Stomach (tissue), 8 donors: ENCODE measurements at regions not wholly inside any gene's neighbourhood (a gene's known extent, or its start where the extent isn't known, plus 50 kb on each side); places are given as distances from the start of the nearest gene placed in this dataset.

ENCODE experiments used
- DNase-seq, 2 donors: peaks; one replicate each; pipeline versions ENCODE4 v3.0.0 to v3.0.0-alpha.2; 2013 to 2019
- H3K27ac ChIP-seq, 5 donors: fragments of 200-600 bp in 4 of 5; sonication (generic) in 4 of 5; one replicate each; pipeline ENCODE4 v1.5.1; 2013 to 2019; ENCODE audit warnings: mild to moderate bottlenecking in 1 of 5, moderate library complexity in 1 of 5
- H3K27me3 ChIP-seq, 3 donors: fragments of 200-600 bp; sonication (generic); one replicate each; pipeline ENCODE4 v1.5.1; 2017 to 2019; ENCODE audit warnings: mixed run types in 1 of 3
- H3K36me3 ChIP-seq, 4 donors: fragments of 200-600 bp; sonication (generic); 1 replicate in 3 of 4; 2 replicates in 1 of 4; pipeline ENCODE4 v1.5.1; 2016 to 2019
- H3K4me1 ChIP-seq, 4 donors: fragments of 200-600 bp; sonication (generic); one replicate each; pipeline ENCODE4 v1.5.1; 2016 to 2019
- H3K4me3 ChIP-seq, 4 donors: fragments of 200-600 bp; sonication (generic) in 3 of 4; one replicate each; pipeline ENCODE4 v1.5.1; 2016 to 2019; ENCODE audit warnings: mild to moderate bottlenecking in 1 of 4
- H3K9me3 ChIP-seq, 4 donors: fragments of 200-600 bp; sonication (generic); one replicate each; pipeline ENCODE4 v1.5.1; 2016 to 2019
- CTCF ChIP-seq, 7 experiments: fragments of 450-650 bp in 4 of 7; fragments of 200-600 bp in 3 of 7; sonication (generic) in 3 of 7; IDR thresholded peaks; one replicate each; pipeline ENCODE4 v1.5.1; 2016 to 2019; ENCODE audit warnings: antibody characterized with exemption in 7 of 7, control low read depth in 2 of 7, mild to moderate bottlenecking in 1 of 7
- EP300 ChIP-seq: sonication (generic); formaldehyde crosslinking; IDR thresholded peaks from one replicate; pipeline ENCODE4 v1.6.1; 2017; ENCODE audit warnings: antibody characterized with exemption
- POLR2A ChIP-seq, 4 donors: fragments of 450-650 bp; IDR thresholded peaks; one replicate each; pipeline ENCODE4 v1.6.1; 2016; ENCODE audit warnings: antibody characterized with exemption in 4 of 4, control low read depth in 2 of 4, mild to moderate bottlenecking in 1 of 4, moderate library complexity in 1 of 4
- POLR2AphosphoS5 ChIP-seq, 3 donors: sonication (generic); formaldehyde crosslinking; IDR thresholded peaks; one replicate each; pipeline ENCODE4 v1.6.1; 2016; ENCODE audit warnings: antibody characterized with exemption in 3 of 3
- WGBS, 5 donors: extraction: QIAGEN DNeasy Blood & Tissue Kit in 3 of 5; methylation state at CpG; one replicate each; pipeline versions ENCODE4 v1.1.5 to v1.1.7; 2013 to 2018; 5-methylcytosine and 5-hydroxymethylcytosine counted together
- intact Hi-C: fragments of 100-400 bp; cut with DNase I; formaldehyde crosslinking; loops from one replicate; pipeline ENCODE4 v1.15.1; 2023; ENCODE audit warnings: low total_unique reads
- donor health status: healthy with polysubstance abuse.
- donor health status: Bipolar disorder and iron deficiency.
- donor health status: healthy.

- no peaks in the 10 kb centered on the region for H3K27me3 ChIP-seq
- H3K9me3 ChIP-seq, result peaks cover 0 to 29% (median 7%) of the 10 kb centered on the region in 4 donors
- H3K36me3 ChIP-seq, result no peaks in the 10 kb centered on the region
- TF ChIP-seq POLR2AphosphoS5 (IDR thresholded peaks at IDR 0.05) (no peak), EP300 (no peak), CTCF (IDR thresholded peaks at IDR 0.05) (no peak), POLR2A (IDR thresholded peaks at IDR 0.05) (no peak)
- H3K27ac ChIP-seq, result no peak overlapping the region
- no peak overlapping the region for H3K4me3 ChIP-seq
- H3K4me1 ChIP-seq, result no peaks in the 10 kb centered on the region
- intact Hi-C loops, result no loop called here
- DNase-seq, result no peak
- WGBS, 5 donors, result 76 to 89% (median 84%) methylated on average over 1 of the region's 1 CpG
Observed at GRCh38 chr12:17550011-17550410, 540.0 kb downstream of the RERGL start.

- peaks cover 5 to 25% (median 16%) of the 10 kb centered on the region in 4 donors for H3K9me3 ChIP-seq
- DNase-seq, result no peak
- intact Hi-C loops, result no loop called here
- H3K27ac ChIP-seq, result no peak overlapping the region
- WGBS, 5 donors, result 47 to 65% (median 57%) methylated on average over 2 of the region's 2 CpGs
- H3K27me3 ChIP-seq, result no peaks in the 10 kb centered on the region
- TF ChIP-seq EP300 (no peak), POLR2A (IDR thresholded peaks at IDR 0.05) (no peak), POLR2AphosphoS5 (IDR thresholded peaks at IDR 0.05) (no peak), CTCF (IDR thresholded peaks at IDR 0.05) (no peak)
- H3K4me1 ChIP-seq, result no peaks in the 10 kb centered on the region
- no peaks in the 10 kb centered on the region for H3K36me3 ChIP-seq
- no peak overlapping the region for H3K4me3 ChIP-seq
Observed at GRCh38 chr12:17540921-17541320, 549.1 kb downstream of the RERGL start.

- Histone ChIP-seq H3K4me3 (no peak overlapping the region), H3K36me3 (no peaks in the 10 kb centered on the region), H3K4me1 (no peaks in the 10 kb centered on the region), H3K27ac (no peak overlapping the region), H3K27me3 (no peaks in the 10 kb centered on the region), H3K9me3 (no peaks in the 10 kb centered on the region)
- intact Hi-C loops, result no loop called here
- 0 to 10% (median 3%) methylated on average over 2 of the region's 2 CpGs for WGBS, 5 donors
- DNase-seq, result no peak
- TF ChIP-seq CTCF (IDR thresholded peaks at IDR 0.05) (no peak), POLR2A (IDR thresholded peaks at IDR 0.05) (no peak), POLR2AphosphoS5 (IDR thresholded peaks at IDR 0.05) (no peak), EP300 (no peak)
Observed at GRCh38 chr12:17528394-17528793, 561.6 kb downstream of the RERGL start.

GRCh38 chr12:17527021-17527420 lies 563.0 kb downstream of the RERGL start:
- intact Hi-C loops, result no loop called here
- WGBS, 5 donors, result 77 to 85% (median 79%) methylated on average over 1 of the region's 1 CpG

More at GRCh38 chr12:17527021-17527420, 563.0 kb downstream of the RERGL start:
- Histone ChIP-seq H3K9me3 (no peaks in the 10 kb centered on the region), H3K4me3 (no peak overlapping the region), H3K36me3 (no peaks in the 10 kb centered on the region), H3K27me3 (no peaks in the 10 kb centered on the region), H3K4me1 (no peaks in the 10 kb centered on the region), H3K27ac (no peak overlapping the region)
- no peak for DNase-seq
- TF ChIP-seq POLR2A (IDR thresholded peaks at IDR 0.05) (no peak), POLR2AphosphoS5 (IDR thresholded peaks at IDR 0.05) (no peak), CTCF (IDR thresholded peaks at IDR 0.05) (no peak)
